HEK293 (cell line): ENCODE measurements at regions not wholly inside any gene's neighbourhood (a gene's known extent, or its start where the extent isn't known, plus 50 kb on each side); places are given as distances from the start of the nearest gene placed in this dataset.

Experiments used
- CTCF ChIP-seq: fragments of 450-650 bp; formaldehyde crosslinking; IDR thresholded peaks from 2 replicates; pipeline ENCODE4 v1.5.1; 2016; ENCODE audit warnings: missing biosample characterization, missing genetic modification characterization
- REST ChIP-seq: fragments of 450-650 bp; formaldehyde crosslinking; IDR thresholded peaks from 2 replicates; pipeline ENCODE4 v1.5.1; 2016; ENCODE audit warnings: missing biosample characterization, missing genetic modification characterization
- ZBTB10 ChIP-seq: fragments of 450-650 bp; formaldehyde crosslinking; IDR thresholded peaks from 2 replicates; pipeline ENCODE4 v1.5.1; 2016; ENCODE audit warnings: missing biosample characterization, missing genetic modification characterization
- ZBTB20 ChIP-seq: fragments of 450-650 bp; formaldehyde crosslinking; IDR thresholded peaks from 2 replicates; pipeline ENCODE4 v1.5.1; 2016; ENCODE audit warnings: missing biosample characterization, missing genetic modification characterization
- ZEB2 ChIP-seq: fragments of 450-650 bp; formaldehyde crosslinking; IDR thresholded peaks from 2 replicates; pipeline ENCODE4 v1.5.1; 2016; ENCODE audit warnings: missing biosample characterization, missing genetic modification characterization
- ZNF16 ChIP-seq: fragments of 450-650 bp; formaldehyde crosslinking; IDR thresholded peaks from 2 replicates; pipeline ENCODE4 v1.5.1; 2016; ENCODE audit warnings: low read depth, missing biosample characterization, missing genetic modification characterization
- ZNF169 ChIP-seq: fragments of 450-650 bp; formaldehyde crosslinking; IDR thresholded peaks from 2 replicates; pipeline ENCODE4 v1.5.1; 2016; ENCODE audit warnings: missing biosample characterization, missing genetic modification characterization
- ZNF266 ChIP-seq: fragments of 450-650 bp; formaldehyde crosslinking; IDR thresholded peaks from 2 replicates; pipeline ENCODE4 v1.5.1; 2016; ENCODE audit warnings: missing biosample characterization, missing genetic modification characterization, low read depth
- ZNF292 ChIP-seq: fragments of 450-650 bp; formaldehyde crosslinking; IDR thresholded peaks from 2 replicates; pipeline ENCODE4 v1.5.1; 2016; ENCODE audit warnings: low read depth, missing biosample characterization, missing genetic modification characterization, borderline replicate concordance
- ZNF366 ChIP-seq: fragments of 450-650 bp; formaldehyde crosslinking; conservative IDR thresholded peaks from 2 replicates; pipeline ENCODE4 v1.5.1; 2016; ENCODE audit warnings: missing biosample characterization, missing genetic modification characterization
- ZNF391 ChIP-seq: fragments of 450-650 bp; formaldehyde crosslinking; IDR thresholded peaks from 2 replicates; pipeline ENCODE4 v1.5.1; 2016; ENCODE audit warnings: low read depth, missing biosample characterization, missing genetic modification characterization, borderline replicate concordance
- ZNF548 ChIP-seq: fragments of 450-650 bp; formaldehyde crosslinking; IDR thresholded peaks from 2 replicates; pipeline ENCODE4 v1.5.1; 2016; ENCODE audit warnings: missing biosample characterization, missing genetic modification characterization
- ZNF76 ChIP-seq: fragments of 450-650 bp; formaldehyde crosslinking; IDR thresholded peaks from 2 replicates; pipeline ENCODE4; 2016; ENCODE audit warnings: low read depth, missing biosample characterization, missing genetic modification characterization, borderline replicate concordance
- TF ChIP-seq, protein P1 (sequence below): fragments of 450-650 bp; formaldehyde crosslinking; IDR thresholded peaks from 2 replicates; pipeline ENCODE4 v1.5.1; 2016; ENCODE audit warnings: missing biosample characterization, missing genetic modification characterization

GRCh38 chr18:38902796-38903195 is 1337.2 kb upstream of the CELF4 start:
- TF ChIP-seq, protein P1, sequence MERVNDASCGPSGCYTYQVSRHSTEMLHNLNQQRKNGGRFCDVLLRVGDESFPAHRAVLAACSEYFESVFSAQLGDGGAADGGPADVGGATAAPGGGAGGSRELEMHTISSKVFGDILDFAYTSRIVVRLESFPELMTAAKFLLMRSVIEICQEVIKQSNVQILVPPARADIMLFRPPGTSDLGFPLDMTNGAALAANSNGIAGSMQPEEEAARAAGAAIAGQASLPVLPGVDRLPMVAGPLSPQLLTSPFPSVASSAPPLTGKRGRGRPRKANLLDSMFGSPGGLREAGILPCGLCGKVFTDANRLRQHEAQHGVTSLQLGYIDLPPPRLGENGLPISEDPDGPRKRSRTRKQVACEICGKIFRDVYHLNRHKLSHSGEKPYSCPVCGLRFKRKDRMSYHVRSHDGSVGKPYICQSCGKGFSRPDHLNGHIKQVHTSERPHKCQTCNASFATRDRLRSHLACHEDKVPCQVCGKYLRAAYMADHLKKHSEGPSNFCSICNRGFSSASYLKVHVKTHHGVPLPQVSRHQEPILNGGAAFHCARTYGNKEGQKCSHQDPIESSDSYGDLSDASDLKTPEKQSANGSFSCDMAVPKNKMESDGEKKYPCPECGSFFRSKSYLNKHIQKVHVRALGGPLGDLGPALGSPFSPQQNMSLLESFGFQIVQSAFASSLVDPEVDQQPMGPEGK: no peak
- TF ChIP-seq ZNF366 (tag by site-specific recombination) (no peak), ZNF292 (tag by site-specific recombination) (no peak), ZNF548 (no peak), CTCF (tag by site-specific recombination) (no peak), ZNF266 (tag by site-specific recombination) (no peak), REST (tag by site-specific recombination) (no peak), ZBTB10 (no peak), ZNF391 (no peak), ZNF76 (tag by site-specific recombination) (no peak), ZBTB20 (tag by site-specific recombination) (no peak), ZEB2 (no peak), ZNF169 (tag by site-specific recombination) (no peak), ZNF16 (no peak)
